ENCODE measurements at regions not wholly inside any gene's neighbourhood (a gene's known extent, or its start where the extent isn't known, plus 50 kb on each side); places are given as distances from the start of the nearest gene placed in this dataset.

- TF ChIP-seq CTCF (IDR thresholded peaks at IDR 0.05) (no peak), POLR2A (IDR thresholded peaks at IDR 0.05) (no peak), POLR2AphosphoS5 (IDR thresholded peaks at IDR 0.05; ENCODE audit: insufficient read depth in 1 of 2, low read depth in 1 of 2) (no peak)
Measured at GRCh38 chr2:126749537-126749936, 93.6 kb downstream of the GYPC start.
